ENCODE measurements at regions not wholly inside any gene's neighbourhood (a gene's known extent, or its start where the extent isn't known, plus 50 kb on each side); places are given as distances from the start of the nearest gene placed in this dataset.

DNA sequence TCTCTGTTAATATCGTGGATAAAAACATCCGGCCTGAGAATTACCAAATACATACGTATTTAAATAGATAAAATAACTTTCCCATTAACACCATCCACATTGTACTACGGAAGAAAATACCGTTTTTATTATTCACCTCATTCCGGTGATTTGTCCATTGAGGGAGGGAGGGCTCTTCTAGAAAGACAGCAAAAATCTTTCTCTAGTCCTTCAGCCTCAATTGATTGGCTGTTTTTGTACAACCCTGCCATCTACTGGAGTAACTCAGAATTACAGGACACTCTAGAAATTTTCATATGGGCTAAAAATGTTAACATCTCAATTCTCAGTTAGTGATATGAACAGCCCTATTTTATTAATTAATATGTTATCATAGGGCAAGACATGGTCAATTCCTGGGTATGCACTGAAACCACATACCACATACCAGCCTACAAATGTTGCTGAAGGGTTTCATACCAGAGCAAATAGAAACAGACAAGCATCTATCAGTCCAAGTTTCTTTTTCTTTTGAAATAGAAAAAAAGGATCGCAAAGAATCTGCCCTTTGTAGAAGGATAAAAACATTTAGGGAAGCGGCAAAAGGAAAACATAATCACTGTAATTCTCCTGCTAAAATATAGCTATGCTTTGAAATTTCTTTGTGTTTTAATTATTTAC lies 55.8 kb upstream of the CDCA7L start:
- peak; percentile 46 for DNase-seq

DNA sequence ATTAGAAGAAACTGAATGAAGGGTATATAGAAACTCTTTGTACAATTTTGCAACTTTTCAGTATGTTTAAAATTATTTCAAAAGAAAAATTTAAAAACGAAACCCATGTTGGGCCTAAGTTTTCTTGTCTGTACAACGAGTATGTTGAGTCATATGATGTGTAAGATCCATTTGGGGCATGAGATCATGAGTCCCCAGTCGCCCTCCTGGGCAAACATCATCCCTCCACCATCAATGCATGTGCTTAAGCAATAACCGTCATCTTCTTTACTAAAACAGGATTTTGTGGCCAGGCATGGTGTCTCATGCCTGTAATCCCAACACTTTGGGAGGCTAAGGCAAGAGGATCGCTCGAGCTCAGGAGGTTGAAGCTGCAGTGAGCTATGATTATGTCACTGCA lies 54.2 kb upstream of the CDCA7L start:
- peak; percentile 29 for DNase-seq

DNA sequence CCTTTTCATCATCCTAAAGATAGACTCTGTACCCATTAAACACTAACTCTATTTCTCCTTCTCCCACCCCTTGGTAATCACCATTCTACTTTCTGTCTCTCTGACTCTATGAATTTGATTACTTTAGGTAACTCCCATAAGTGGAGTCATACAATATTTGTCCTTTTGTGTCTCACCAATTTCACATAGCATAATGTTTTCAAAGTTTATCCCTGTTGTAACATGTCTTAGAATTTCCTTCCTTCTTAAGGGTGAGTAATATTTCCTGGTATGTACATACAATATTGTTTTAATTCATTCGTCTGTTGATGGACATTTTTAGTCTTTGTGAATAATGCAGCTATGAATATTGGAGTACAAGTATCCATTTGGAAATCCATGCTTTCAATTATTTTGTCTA lies 50.9 kb upstream of the CDCA7L start:
- DNase-seq = peak; percentile 22

All from inflammatory macrophage treated with lipopolysaccharide for 4 hours (primary cell).